ENCODE measurements at regions not wholly inside any gene's neighbourhood (a gene's known extent, or its start where the extent isn't known, plus 50 kb on each side); places are given as distances from the start of the nearest gene placed in this dataset.

DNA sequence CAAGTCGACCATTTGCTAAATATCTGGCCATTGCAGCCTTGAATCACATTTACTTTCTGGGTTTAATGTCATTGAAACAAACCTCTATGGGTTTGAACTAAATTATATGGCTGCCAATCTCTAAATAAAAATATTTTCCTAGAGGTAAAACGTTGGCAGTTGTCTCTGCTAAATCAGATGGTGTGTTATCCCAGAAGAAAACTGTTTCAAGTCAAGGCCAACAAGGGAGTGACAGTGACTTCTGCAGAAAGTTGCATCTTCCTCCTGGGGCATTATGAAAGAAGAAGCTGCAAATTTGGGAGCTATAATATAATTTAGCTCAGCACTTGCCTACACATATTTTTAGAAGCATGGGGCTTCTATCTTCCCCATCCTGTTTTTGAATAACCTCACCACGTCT, 116.2 kb downstream of the TTC8 start:
- no peak for TF ChIP-seq CTCF (IDR thresholded peaks at IDR 0.05; ENCODE audit: insufficient read depth, low read length, missing control alignments)
- H3K4me3 ChIP-seq (ENCODE audit: low read depth, low read length): no peak overlapping the region
- no peak for DNase-seq (ENCODE audit: low read depth, low spot score)
- CTCF ChIA-PET: no interaction called here
- POLR2A ChIA-PET: no interaction called here

DNA sequence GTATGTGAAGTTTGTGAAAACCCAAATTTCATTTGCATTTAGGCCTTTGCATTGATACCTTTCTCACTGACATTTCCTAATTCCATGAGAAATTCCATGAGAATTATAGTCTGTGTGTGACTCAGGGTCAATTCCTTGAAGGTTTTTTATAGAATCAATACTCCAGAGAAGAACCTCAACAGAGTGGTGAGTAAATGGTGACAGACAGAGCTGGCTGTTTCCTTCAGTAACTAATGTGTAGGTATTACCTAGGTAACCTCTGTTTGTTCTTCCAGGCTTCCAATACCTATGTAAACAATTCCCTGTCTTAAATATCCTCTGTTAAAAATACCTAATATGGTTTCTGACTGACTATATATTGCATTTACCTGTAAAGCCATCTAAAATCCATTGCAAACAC, 117.0 kb downstream of the TTC8 start:
- no peak for TF ChIP-seq CTCF (IDR thresholded peaks at IDR 0.05; ENCODE audit: insufficient read depth, low read length, missing control alignments)
- POLR2A ChIA-PET: no interaction called here
- no peak for DNase-seq (ENCODE audit: low read depth, low spot score)
- CTCF ChIA-PET: no interaction called here
- H3K4me3 ChIP-seq (ENCODE audit: low read depth, low read length): no peak overlapping the region

DNA sequence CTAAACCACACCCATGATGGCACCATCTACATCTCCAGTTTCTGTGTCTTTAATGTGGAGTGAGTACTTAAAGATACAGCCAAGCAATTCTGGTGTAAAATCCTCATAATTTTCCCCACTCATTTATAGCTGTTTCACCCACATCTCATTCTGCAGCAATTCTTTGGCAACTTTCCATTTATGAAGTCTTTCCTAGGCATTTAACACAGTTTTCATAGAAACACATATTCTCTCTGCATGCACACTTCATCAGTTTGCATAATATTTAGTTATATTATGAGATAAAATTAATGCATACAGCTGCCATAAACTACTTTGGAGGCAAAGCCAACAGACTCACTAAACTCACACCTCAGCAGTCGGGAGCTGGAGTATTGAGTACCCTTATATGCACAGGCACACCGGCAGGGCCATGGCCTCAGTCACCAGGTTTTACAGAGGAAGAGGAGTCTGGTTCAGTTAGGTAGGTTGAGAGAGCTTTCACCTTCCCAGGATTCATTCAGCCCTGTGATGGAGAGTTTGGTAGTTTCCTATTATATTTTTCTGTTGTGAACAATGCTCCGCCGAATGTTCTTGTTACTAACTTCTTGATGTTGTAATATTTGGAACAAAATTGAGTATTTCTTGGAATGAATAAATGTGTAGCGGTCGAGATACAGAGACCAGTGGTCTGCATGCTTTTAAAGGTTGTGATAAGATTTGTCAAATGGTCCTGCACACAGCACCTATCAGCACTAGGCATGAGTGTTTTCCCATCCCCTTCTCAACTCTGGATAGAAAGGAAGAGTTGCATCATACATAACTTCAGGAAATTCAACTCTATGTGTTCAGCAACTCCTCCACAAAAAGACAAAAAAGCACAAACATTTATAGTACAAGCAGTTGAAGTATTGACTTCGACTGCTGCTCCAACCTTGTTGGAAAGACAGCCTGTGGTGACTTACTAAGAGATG, 123.5 kb downstream of the TTC8 start:
- no peak for DNase-seq (ENCODE audit: low read depth, low spot score)
- H3K4me3 ChIP-seq (ENCODE audit: low read depth, low read length): no peak overlapping the region
- POLR2A ChIA-PET: no interaction called here
- TF ChIP-seq CTCF (IDR thresholded peaks at IDR 0.05; ENCODE audit: insufficient read depth, low read length, missing control alignments): no peak
- CTCF ChIA-PET: no interaction called here

- ChIA-PET CTCF (no interaction called here), POLR2A (no interaction called here)
- DNase-seq (ENCODE audit: low read depth, low spot score): no peak
- no peak for TF ChIP-seq CTCF (IDR thresholded peaks at IDR 0.05; ENCODE audit: insufficient read depth, low read length, missing control alignments)
- H3K4me3 ChIP-seq (ENCODE audit: low read depth, low read length): no peak overlapping the region
These were observed 125.6 kb downstream of the TTC8 start for GRCh38 chr14:88950069-88950468.

DNA sequence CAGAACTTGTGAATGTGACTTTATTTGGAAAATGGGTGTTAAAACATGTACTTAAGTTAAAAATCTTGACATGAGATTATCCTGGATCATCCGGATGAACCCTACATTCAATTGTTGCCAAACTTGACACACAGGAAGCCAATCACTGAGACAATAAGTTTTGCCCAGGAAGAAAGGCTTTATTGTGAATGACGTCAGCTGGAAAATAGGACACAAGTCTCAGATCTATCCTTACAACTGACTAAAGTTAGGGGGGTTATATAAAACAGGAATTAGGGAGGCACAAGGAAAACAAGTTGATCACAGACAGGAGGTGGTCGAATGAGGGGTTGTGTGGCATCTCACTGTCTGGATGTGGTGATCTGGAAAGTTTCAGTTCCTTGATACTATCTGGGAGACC, 126.9 kb downstream of the TTC8 start:
- no peak for DNase-seq (ENCODE audit: low read depth, low spot score)

GRCh38 chr14:88952901-88953300, 128.4 kb downstream of the TTC8 start:
- ChIA-PET CTCF (no interaction called here), POLR2A (no interaction called here)
- DNase-seq (ENCODE audit: low read depth, low spot score): no peak
- no peak for TF ChIP-seq CTCF (IDR thresholded peaks at IDR 0.05; ENCODE audit: insufficient read depth, low read length, missing control alignments)
- H3K4me3 ChIP-seq (ENCODE audit: low read depth, low read length): no peak overlapping the region

More for the DNA sequence above, 126.9 kb downstream of the TTC8 start:
- no peak for TF ChIP-seq CTCF (IDR thresholded peaks at IDR 0.05; ENCODE audit: insufficient read depth, low read length, missing control alignments)
- H3K4me3 ChIP-seq (ENCODE audit: low read depth, low read length): no peak overlapping the region
- POLR2A ChIA-PET: no interaction called here
- CTCF ChIA-PET: no interaction called here
